ENCODE measurements at regions not wholly inside any gene's neighbourhood (a gene's known extent, or its start where the extent isn't known, plus 50 kb on each side); places are given as distances from the start of the nearest gene placed in this dataset.
"Not testable (repeated sequence)": the region's sequence is repeated elsewhere in the genome, so short reads cannot be mapped to it uniquely, and the experiment has no call there.

DNA sequence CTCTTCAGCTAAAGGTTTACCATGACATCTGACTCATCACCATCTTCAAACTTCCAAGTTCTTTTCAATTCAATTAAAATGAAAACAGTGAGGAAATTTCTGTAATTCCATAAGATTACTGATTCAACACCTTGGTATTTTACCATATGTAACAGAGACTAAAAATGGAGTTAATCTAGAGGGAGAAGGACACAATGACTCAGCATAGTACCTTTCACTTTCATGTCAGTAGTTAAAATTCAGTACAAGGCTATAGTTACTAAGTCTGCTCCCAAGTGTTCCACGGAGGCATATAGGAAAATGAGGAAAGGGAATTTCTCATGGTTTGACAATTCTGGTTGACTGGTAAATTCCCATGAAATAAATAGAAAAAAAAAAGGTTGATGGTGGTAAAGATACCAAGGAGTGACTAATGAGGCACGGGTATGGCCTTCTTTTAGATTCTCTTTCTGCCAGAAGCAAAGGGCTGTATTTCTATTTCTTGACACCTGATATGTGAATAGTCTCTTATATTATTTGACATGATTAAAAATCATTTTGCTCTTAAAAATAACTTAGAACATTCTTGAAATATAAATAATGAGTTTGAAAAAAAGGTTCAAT is 526.7 kb upstream of the ADGRB3 start:
- DNase-seq (ENCODE audit: low read depth), result no peak
- no peak overlapping the region for H3K4me3 ChIP-seq (ENCODE audit: control insufficient read depth, low read depth, low read length)
- TF ChIP-seq, protein P1, sequence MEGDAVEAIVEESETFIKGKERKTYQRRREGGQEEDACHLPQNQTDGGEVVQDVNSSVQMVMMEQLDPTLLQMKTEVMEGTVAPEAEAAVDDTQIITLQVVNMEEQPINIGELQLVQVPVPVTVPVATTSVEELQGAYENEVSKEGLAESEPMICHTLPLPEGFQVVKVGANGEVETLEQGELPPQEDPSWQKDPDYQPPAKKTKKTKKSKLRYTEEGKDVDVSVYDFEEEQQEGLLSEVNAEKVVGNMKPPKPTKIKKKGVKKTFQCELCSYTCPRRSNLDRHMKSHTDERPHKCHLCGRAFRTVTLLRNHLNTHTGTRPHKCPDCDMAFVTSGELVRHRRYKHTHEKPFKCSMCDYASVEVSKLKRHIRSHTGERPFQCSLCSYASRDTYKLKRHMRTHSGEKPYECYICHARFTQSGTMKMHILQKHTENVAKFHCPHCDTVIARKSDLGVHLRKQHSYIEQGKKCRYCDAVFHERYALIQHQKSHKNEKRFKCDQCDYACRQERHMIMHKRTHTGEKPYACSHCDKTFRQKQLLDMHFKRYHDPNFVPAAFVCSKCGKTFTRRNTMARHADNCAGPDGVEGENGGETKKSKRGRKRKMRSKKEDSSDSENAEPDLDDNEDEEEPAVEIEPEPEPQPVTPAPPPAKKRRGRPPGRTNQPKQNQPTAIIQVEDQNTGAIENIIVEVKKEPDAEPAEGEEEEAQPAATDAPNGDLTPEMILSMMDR (IDR thresholded peaks at IDR 0.05; ENCODE audit: control insufficient read depth, insufficient read depth, low read depth, low read length, missing control alignments), result no peak

DNA sequence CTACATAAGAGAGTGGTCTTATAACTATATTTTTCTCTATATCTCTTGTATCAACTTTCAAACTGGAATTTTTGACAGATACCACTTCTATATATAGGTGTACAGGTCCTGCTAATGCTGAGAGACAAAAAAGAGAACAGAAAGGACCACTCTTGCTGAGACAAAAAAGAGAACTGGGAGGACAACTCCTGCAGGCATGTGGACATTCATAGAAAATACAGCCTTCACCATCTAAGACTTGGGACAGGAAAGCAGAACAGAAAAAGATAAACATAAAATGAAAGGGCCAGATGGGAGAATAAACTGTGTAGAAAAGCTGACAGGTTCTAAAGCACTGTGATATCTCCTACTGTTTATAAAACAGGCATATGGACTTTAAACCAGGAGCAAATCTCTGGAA is 541.0 kb upstream of the ADGRB3 start:
- no peak overlapping the region for H3K4me3 ChIP-seq (ENCODE audit: control insufficient read depth, low read depth, low read length)
- no peak for DNase-seq (ENCODE audit: low read depth)
- TF ChIP-seq, protein P1 (IDR thresholded peaks at IDR 0.05; ENCODE audit: control insufficient read depth, insufficient read depth, low read depth, low read length, missing control alignments), result no peak

DNA sequence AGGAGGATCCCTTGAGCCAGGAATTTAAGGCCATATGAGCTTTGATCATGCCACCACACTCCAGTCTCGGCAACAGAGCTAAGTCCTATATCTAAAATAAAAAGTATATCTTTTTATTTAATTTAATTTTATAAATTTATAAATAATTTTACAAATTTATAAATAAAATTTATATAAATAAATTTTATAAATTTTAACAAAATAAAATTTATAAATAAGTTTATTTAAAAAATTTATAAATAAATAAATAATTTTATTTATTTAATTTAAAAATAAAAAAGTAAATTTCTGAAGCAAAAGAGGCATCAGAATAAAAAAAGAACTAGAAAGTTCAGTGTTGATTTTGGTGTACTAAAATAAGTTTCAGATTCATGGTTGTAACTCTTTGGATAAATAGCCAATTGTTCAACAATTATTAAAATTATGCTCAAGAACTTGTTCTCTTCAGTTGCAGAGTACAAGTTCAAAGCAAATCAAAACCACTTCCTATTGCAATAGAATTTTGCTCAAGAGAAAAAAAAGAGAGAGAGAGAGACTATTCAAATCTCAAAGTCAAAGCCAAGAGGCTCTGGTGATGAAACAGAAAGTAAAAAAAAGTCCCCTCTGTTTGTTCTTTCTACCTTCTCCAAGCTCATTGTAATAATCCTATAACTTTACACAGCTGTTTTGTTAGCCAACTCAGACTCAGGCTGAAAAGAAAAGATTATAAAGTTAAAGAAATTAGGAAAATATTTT is 547.5 kb upstream of the ADGRB3 start:
- no peak for DNase-seq (ENCODE audit: low read depth)
- H3K4me3 ChIP-seq (ENCODE audit: control insufficient read depth, low read depth, low read length), result no peak overlapping the region
- TF ChIP-seq, protein P1 (IDR thresholded peaks at IDR 0.05; ENCODE audit: control insufficient read depth, insufficient read depth, low read depth, low read length, missing control alignments), result no peak

DNA sequence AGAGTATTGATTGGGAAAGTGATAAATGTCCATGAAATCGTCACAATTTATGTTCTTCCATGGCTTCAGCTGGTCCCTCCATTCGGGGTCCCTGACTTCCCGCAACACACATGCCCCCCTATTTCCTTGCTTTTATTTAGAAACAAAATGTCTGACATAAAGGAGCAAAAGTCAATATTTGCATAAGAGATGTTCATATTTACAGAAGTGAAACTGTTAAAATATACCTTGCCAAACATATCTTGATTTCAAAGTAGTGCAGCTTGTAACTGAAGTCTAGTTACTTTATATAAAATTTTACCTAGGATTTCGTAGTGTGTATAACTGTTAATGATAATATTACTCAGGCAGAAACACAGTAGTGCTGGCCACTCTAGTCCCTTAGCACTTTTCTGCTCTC is 548.9 kb upstream of the ADGRB3 start:
- H3K4me3 ChIP-seq (ENCODE audit: control insufficient read depth, low read depth, low read length), result no peak overlapping the region
- TF ChIP-seq, protein P1 (IDR thresholded peaks at IDR 0.05; ENCODE audit: control insufficient read depth, insufficient read depth, low read depth, low read length, missing control alignments), result no peak
- DNase-seq (ENCODE audit: low read depth), result no peak

DNA sequence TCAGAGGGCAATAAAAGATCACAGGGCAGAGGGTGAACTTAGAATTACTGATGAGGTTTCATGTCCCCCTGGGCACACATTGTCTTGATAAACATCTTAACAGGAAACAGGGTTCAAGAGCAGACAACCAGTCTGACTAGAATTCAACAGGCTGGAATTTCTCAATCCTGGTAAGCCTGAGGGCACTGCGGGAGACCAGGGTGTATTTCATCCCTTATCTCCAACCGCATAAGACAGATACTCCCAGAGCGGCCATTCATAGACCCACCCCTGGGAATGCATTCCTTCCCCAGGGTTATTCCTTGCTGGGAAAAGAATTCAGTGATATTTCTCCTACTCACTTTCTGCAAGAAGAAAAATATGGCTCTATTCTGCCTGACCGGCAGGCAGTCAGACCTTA is 549.5 kb upstream of the ADGRB3 start:
- H3K4me3 ChIP-seq (ENCODE audit: control insufficient read depth, low read depth, low read length); DNase-seq (ENCODE audit: low read depth): not testable (repeated sequence)

DNA sequence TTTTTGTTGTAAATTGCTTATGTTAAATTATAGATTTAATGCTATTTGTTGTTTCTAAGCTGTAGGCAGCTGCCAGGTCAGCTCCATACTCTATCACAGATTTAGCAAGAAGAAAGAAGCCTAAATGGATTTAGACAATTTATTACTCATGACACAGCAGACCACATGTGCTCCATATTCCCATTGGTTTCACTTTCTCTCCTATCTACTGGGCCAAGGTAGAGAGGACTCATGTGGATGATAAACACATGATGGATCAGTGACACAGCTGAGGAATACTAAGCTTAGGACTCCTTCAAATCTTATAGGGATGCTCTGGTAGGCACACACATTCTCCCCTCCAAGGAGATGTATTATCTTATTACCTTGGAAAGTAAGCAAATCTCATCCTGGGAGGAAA is 553.0 kb upstream of the ADGRB3 start:
- TF ChIP-seq, protein P1 (IDR thresholded peaks at IDR 0.05; ENCODE audit: control insufficient read depth, insufficient read depth, low read depth, low read length, missing control alignments), result no peak
- DNase-seq (ENCODE audit: low read depth), result no peak
- H3K4me3 ChIP-seq (ENCODE audit: control insufficient read depth, low read depth, low read length), result no peak overlapping the region

DNA sequence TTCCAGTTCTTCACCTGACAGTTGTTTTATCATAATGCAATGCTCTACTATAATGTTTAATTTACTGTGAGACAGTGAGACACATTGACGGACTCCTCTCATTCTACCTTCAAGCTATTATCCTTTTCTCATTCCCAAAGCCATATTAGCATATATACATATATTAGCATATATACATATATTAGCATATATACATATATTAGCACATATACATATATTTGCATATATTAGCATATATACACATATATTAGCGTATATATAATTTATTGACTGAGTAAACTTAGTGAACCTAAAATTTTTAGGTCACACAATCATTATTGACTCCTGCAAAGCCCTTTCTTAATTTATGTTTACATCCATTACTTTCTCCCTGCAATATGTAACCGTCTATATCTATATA is 555.0 kb upstream of the ADGRB3 start:
- TF ChIP-seq, protein P1 (IDR thresholded peaks at IDR 0.05; ENCODE audit: control insufficient read depth, insufficient read depth, low read depth, low read length, missing control alignments), result no peak
- DNase-seq (ENCODE audit: low read depth), result no peak
- H3K4me3 ChIP-seq (ENCODE audit: control insufficient read depth, low read depth, low read length), result no peak overlapping the region

Measured in AG09309 (cell line).